ENCODE measurements at regions not wholly inside any gene's neighbourhood (a gene's known extent, or its start where the extent isn't known, plus 50 kb on each side); places are given as distances from the start of the nearest gene placed in this dataset.

DNA sequence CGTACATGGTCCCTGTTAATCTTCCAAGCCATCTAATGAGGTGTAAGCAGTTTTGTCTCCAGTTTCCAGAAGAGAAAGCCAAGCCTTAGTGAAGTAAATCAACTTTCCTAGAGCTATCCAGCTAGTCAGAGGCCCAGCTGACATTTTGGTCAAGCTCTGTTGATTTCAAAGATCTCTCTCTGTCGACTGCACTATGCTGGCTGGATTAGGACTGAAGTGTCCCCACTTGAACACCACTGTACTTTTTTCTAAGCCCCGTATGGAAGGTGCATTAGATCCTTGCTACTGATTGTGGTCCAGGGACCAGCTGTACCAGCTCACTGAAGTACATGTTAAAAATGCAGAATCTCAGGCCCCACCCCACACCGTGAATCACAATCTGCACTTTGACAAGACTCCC lies 176.5 kb upstream of the NAV2 start:
- ATAC-seq (replicated peaks) = no peak
- no peaks in the 10 kb centered on the region for H3K36me3 Mint-ChIP-seq (ENCODE audit: insufficient read depth)

DNA sequence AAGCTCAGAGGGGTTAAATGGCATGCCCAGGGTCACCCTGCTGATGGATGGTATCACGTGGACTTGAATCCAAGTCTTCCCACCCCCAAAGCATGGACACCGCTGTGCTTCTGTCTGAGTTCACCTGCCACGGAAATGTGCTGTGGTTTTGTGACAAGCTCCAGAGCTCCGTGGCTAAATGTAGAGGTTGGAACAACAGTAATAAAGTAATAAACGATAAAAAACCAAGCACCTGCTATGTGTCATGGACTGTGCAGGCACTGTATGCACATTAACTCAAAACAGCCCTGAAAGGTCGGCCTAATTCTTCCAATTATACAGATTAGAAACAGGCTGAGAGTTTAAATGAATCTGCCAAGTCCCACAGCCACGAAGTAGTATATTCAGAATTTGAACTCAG lies 182.1 kb upstream of the NAV2 start:
- H3K27me3 Mint-ChIP-seq = peaks cover 35 to 53% of the 10 kb centered on the region in 2 donors
- H3K27ac Mint-ChIP-seq = no peak overlapping the region
- ATAC-seq (replicated peaks) (no peak), DNase-seq (no peak)
- H3K36me3 Mint-ChIP-seq (ENCODE audit: insufficient read depth) = no peaks in the 10 kb centered on the region
- no peaks in the 10 kb centered on the region for H3K9me3 Mint-ChIP-seq
- H3K4me1 Mint-ChIP-seq (ENCODE audit: low read depth in 2 of 2) = no peaks in the 10 kb centered on the region
- H3K4me3 Mint-ChIP-seq = no peak overlapping the region

More for the DNA sequence above, 176.5 kb upstream of the NAV2 start:
- no peaks in the 10 kb centered on the region for H3K4me1 Mint-ChIP-seq (ENCODE audit: low read depth in 2 of 2)
- no peaks in the 10 kb centered on the region for H3K9me3 Mint-ChIP-seq
- H3K27ac Mint-ChIP-seq = no peak overlapping the region
- DNase-seq = no peak
- no peak overlapping the region for H3K4me3 Mint-ChIP-seq
- H3K27me3 Mint-ChIP-seq = peaks cover 8 to 40% of the 10 kb centered on the region in 2 donors

DNA sequence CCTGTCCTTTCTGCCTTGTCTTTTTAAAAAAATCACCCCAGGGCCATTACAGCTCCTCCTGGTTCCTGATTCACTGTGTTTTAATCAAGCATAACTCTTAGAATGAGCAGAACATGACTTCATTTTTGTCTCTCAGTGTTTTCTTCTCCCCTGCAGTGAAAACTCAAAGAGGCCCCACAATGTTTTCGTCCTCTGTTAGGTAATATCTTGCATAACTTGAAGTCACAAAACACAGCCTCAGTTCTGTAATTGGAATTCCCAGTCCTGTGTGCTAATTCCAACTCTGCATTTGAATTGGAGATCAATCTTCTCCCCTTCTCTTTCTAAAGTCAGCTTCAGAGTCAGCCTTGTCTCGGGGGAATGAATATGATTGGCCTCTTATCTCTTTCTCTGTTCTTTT lies 186.5 kb upstream of the NAV2 start:
- no peaks in the 10 kb centered on the region for H3K9me3 Mint-ChIP-seq

DNA sequence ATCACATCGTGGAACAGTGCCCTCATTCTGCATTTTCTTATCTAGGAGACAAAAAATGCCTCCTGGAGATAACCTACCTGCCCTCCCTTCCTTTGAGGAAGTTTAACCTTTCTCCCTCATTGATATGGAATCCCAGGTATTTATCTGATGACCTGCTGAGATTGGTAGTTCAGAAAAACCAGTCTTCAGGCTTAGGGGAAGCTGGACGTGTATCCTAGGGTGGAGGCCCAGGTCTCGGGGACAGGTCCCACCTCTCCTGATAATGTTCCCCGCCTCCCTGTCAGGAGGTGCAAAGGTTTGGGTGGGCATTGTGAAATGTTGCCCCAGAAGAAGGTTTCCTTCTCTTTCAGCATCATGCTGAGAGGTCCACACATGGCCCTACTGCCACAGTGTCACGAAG lies 186.9 kb upstream of the NAV2 start:
- no peak overlapping the region for H3K4me3 Mint-ChIP-seq
- H3K4me1 Mint-ChIP-seq (ENCODE audit: low read depth in 2 of 2) = no peaks in the 10 kb centered on the region
- H3K27me3 Mint-ChIP-seq = peaks cover 29 to 49% of the 10 kb centered on the region in 2 donors
- H3K27ac Mint-ChIP-seq = no peak overlapping the region
- H3K36me3 Mint-ChIP-seq (ENCODE audit: insufficient read depth) = no peaks in the 10 kb centered on the region
- H3K9me3 Mint-ChIP-seq = no peaks in the 10 kb centered on the region
- no peak for DNase-seq
- ATAC-seq (replicated peaks) = no peak

More for the DNA sequence above, 186.5 kb upstream of the NAV2 start:
- Mint-ChIP-seq H3K36me3 (ENCODE audit: insufficient read depth) (no peaks in the 10 kb centered on the region), H3K4me3 (no peak overlapping the region), H3K27me3 (peaks cover 29 to 45% of the 10 kb centered on the region in 2 donors), H3K4me1 (ENCODE audit: low read depth in 2 of 2) (no peaks in the 10 kb centered on the region), H3K27ac (no peak overlapping the region)
- DNase-seq (no peak), ATAC-seq (replicated peaks) (no peak)

DNA sequence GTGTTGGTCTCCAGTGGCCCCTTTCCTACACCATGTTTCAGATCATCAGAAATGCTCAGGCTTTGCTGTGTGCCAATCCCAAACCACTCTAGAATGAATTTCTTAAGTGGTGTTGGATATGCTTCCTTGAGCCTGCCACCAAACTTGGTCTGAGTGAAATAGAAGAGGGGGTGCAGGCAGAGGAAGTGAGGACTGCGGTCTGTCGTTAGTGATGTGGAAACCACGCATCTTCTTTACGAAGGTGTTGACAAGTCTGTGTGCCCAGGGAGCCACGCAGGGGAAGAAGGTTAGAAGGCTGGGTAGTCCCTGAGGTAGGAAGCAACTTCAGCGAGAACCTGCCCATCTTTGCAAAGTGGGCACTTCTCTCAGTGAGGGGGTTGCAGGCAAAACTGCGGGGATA lies 187.4 kb upstream of the NAV2 start:
- H3K27me3 Mint-ChIP-seq = peaks cover 29 to 53% of the 10 kb centered on the region in 2 donors
- no peaks in the 10 kb centered on the region for H3K9me3 Mint-ChIP-seq
- no peaks in the 10 kb centered on the region for H3K4me1 Mint-ChIP-seq (ENCODE audit: low read depth in 2 of 2)
- ATAC-seq (replicated peaks) (no peak), DNase-seq (no peak)
- H3K27ac Mint-ChIP-seq = no peak overlapping the region
- H3K4me3 Mint-ChIP-seq = no peak overlapping the region
- no peaks in the 10 kb centered on the region for H3K36me3 Mint-ChIP-seq (ENCODE audit: insufficient read depth)

DNA sequence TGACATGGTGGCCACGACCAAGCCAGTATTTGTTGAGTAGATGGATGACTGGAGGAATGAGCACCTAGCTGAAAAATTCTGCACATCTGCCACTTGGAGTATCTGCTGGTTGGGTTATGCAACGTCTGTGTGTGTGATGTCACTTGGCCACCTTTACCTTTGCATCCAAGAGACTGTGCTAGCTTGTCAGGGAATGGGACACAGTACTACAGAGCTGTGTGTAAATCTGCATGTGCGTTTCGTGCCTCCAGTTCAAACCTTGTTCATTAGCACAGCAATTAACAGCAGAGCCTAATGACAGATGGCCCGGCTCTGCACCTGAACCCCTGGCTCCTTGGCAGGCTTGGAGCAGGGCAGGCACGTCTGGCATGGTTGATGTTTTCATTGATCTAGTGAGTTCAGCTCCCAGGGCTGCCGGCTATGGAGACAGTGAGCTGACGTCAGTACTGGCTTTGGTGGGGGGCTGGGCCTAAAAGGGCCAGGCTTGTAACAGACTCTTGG lies 188.4 kb upstream of the NAV2 start:
- H3K4me1 Mint-ChIP-seq (ENCODE audit: low read depth in 2 of 2) = no peaks in the 10 kb centered on the region
- no peaks in the 10 kb centered on the region for H3K9me3 Mint-ChIP-seq
- no peak for DNase-seq

DNA sequence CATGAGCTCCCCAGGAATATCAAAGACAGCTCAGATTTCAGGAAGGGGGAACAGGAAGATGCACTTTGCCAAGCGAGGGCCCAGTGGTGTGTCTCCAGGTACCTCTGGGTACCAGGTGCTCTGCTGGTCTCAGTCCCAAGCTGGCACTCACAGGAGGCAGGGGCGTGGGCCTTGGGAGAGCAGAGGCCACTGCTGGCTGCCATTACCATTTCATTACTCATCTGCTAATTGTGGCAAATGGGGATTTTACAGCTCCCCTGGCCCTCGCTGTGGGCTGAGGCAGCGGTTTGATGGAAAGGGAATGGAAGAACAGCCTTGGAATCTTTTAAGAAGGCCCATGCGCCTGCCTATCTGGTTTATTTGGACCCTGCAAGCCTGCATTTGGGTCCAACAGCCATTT lies 192.0 kb upstream of the NAV2 start:
- no peak overlapping the region for H3K27ac Mint-ChIP-seq
- no peaks in the 10 kb centered on the region for H3K36me3 Mint-ChIP-seq (ENCODE audit: insufficient read depth)

More for the DNA sequence above, 188.4 kb upstream of the NAV2 start:
- ATAC-seq (replicated peaks) = no peak
- H3K36me3 Mint-ChIP-seq (ENCODE audit: insufficient read depth) = no peaks in the 10 kb centered on the region
- peaks cover 30 to 57% of the 10 kb centered on the region in 2 donors for H3K27me3 Mint-ChIP-seq
- H3K27ac Mint-ChIP-seq = no peak overlapping the region
- no peak overlapping the region for H3K4me3 Mint-ChIP-seq

DNA sequence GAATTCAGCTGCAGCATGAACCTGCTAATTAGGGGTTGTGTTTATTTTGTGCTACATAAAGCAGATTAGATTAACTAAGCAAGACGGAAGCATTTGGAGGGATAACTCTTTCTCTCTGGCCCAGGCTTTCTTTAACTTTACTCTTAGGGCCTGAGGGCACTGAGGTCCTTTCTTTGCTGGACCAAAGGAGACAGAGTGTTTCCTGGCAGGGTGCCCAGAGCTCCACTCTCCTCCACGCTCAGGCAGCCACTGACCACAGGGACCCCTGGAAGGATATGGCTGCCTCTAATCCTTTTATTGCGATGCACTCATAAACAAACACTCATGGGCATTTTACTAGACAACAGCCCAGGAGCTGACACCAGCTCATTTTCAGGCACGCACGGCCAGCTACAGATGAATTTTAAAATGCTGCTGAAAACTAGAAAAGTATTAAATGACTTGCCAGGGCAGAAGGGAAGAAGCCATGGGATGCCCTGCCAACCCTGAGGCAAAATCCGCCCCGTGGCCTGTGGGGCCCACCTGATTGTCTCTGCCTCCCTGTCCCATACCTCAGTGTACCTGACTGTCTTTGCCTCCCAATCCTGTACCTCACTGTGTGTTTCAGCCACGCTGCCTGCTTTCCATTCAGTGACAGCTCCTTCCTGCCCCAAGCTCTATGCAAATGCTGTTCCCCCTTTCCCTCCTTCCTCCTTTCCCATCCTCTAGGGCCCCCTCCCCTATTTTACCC lies 192.6 kb upstream of the NAV2 start:
- H3K36me3 Mint-ChIP-seq (ENCODE audit: insufficient read depth) = no peaks in the 10 kb centered on the region

More for the DNA sequence above, 192.0 kb upstream of the NAV2 start:
- no peaks in the 10 kb centered on the region for H3K9me3 Mint-ChIP-seq
- no peak for DNase-seq
- H3K4me1 Mint-ChIP-seq (ENCODE audit: low read depth in 2 of 2) = no peaks in the 10 kb centered on the region
- ATAC-seq (replicated peaks) = no peak
- no peak overlapping the region for H3K4me3 Mint-ChIP-seq
- peaks cover 11 to 63% of the 10 kb centered on the region in 2 donors for H3K27me3 Mint-ChIP-seq

DNA sequence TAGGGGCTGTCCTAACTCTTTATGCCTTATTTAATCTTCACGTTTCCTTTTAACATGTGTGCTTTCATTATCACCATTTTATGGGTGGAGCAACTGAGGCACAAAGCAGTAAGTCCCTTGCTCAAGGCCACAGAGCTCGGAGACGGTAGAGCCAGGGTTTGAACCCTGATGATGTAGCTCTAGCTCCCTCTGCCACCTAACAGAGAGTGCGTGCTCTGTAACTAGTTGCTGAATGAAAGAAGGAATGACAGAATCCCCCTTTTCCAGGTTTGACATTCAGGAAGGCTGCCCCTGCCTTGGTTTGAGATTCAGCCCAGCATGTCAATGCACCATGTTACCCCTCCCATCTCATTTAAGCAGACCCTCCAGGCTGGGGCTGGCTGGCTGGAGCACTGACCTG lies 193.3 kb upstream of the NAV2 start:
- DNase-seq (no peak), ATAC-seq (replicated peaks) (no peak)
- Mint-ChIP-seq H3K4me3 (no peak overlapping the region), H3K27me3 (peaks cover 11 to 66% of the 10 kb centered on the region in 2 donors), H3K27ac (no peak overlapping the region), H3K4me1 (ENCODE audit: low read depth in 2 of 2) (no peaks in the 10 kb centered on the region), H3K9me3 (no peaks in the 10 kb centered on the region), H3K36me3 (ENCODE audit: insufficient read depth) (no peaks in the 10 kb centered on the region)

More for the DNA sequence above, 192.6 kb upstream of the NAV2 start:
- Mint-ChIP-seq H3K4me1 (ENCODE audit: low read depth in 2 of 2) (no peaks in the 10 kb centered on the region), H3K27me3 (peaks cover 11 to 64% of the 10 kb centered on the region in 2 donors), H3K9me3 (no peaks in the 10 kb centered on the region), H3K27ac (no peak overlapping the region), H3K4me3 (no peak overlapping the region)
- DNase-seq (no peak), ATAC-seq (replicated peaks) (no peak)

DNA sequence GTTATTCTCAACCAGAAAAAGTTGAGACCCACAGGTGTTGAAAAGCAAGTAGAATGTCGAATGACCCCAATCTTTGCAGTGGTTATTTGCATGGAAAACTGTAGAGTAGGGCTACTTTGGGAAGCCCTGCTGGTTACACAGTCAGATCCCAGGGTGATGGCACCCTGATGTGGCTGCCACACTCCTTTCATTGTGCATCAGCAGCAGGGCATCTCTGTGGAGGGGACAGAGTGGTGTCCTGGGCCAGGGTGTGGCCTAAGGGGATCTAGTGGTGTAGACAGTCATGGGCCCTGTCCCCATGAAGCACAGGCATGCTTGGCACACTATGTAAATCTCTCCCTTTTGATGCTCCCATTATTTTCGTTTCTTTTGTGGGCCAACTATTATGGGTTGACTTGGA lies 199.4 kb upstream of the NAV2 start:
- Mint-ChIP-seq H3K27me3 (peaks cover 51 to 91% of the 10 kb centered on the region in 2 donors), H3K27ac (no peak overlapping the region), H3K9me3 (no peaks in the 10 kb centered on the region), H3K4me1 (ENCODE audit: low read depth in 2 of 2) (no peaks in the 10 kb centered on the region), H3K4me3 (no peak overlapping the region), H3K36me3 (ENCODE audit: insufficient read depth) (no peaks in the 10 kb centered on the region)
- ATAC-seq (replicated peaks) (no peak), DNase-seq (no peak)

DNA sequence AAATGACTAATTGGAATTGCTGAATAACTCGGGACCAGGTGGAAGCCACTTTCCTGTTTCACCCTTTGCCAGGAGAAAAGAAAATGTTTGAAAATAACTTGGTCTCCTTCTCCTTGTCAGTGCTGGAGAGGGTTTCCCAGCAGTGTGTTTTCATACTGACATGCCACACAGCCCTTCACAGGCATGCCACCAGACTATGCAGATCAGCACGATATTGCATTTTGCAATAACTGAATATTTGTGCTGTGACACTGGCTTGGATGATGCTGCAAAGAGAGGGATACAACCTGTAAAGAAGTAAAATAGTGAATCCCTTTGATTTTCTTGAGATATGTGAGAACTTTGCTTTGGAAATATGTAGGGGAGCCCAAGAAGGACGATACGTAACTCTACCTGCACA lies 200.0 kb upstream of the NAV2 start:
- ATAC-seq (replicated peaks) = no peak
- H3K4me1 Mint-ChIP-seq (ENCODE audit: low read depth in 2 of 2) = no peaks in the 10 kb centered on the region

DNA sequence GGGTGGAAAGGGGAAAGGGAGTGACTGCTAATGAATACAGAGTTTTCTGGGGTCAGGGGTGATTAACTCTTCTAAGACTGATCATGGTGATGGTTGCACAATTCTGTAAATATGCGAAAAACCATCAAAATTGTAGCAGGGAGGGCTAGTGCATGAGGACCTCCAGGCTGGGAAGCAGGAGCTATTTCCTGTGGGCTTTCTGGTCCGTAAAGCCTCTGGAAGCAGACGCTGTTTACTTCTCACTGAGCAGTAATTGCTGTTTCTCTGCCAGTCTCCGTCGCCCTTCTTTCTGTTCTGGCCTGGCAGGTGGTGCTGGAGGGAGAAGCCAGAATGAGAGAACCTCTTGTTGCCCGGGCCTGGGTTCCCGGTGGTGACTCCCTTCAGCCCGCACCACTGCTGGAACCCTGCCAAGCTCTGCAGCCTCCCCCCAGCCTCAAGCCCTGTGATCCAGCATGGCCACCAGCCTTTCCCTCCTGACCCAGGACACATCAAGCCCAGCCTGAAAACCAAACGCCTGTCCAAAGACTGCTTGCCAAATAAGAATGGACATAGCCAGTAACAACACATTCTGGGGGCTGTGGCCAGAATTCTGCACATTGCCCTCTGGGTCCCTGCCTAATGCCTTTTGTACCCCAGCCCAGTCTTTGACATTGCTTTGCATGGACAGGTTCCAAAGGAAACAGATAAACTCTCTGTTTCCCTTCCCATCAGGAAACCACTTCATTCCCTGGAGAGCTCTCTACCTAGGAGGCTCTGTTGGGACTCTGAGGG lies 201.0 kb upstream of the NAV2 start:
- H3K9me3 Mint-ChIP-seq = no peaks in the 10 kb centered on the region
- DNase-seq (no peak), ATAC-seq (replicated peaks) (no peak)
- no peak overlapping the region for H3K27ac Mint-ChIP-seq
- no peaks in the 10 kb centered on the region for H3K4me1 Mint-ChIP-seq (ENCODE audit: low read depth in 2 of 2)
- H3K4me3 Mint-ChIP-seq = no peak overlapping the region
- H3K36me3 Mint-ChIP-seq (ENCODE audit: insufficient read depth) = no peaks in the 10 kb centered on the region
- peaks cover 52 to 77% of the 10 kb centered on the region in 2 donors for H3K27me3 Mint-ChIP-seq

More for the DNA sequence above, 200.0 kb upstream of the NAV2 start:
- Mint-ChIP-seq H3K9me3 (no peaks in the 10 kb centered on the region), H3K36me3 (ENCODE audit: insufficient read depth) (no peaks in the 10 kb centered on the region), H3K4me3 (no peak overlapping the region), H3K27ac (no peak overlapping the region), H3K27me3 (peaks cover 53 to 87% of the 10 kb centered on the region in 2 donors)
- DNase-seq = no peak

DNA sequence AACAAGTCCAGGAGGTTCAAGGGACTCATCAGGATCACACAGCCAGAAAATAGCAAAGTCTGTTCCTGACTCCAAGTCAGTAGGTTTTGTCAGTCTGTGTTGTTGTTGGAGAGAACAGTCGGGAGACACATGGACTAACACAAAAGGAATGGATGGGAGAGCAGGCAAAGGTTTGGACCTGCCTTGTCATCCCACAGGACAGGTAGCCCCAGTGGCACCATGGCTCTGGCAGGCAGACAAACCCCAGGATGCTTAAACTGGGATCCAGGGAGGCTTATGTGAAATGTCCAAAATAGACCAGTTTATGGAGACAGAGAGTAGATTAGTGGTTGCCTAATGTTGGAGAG lies 201.6 kb upstream of the NAV2 start:
- Mint-ChIP-seq H3K27me3 (peaks cover 47 to 76% of the 10 kb centered on the region in 2 donors), H3K9me3 (no peaks in the 10 kb centered on the region), H3K27ac (no peak overlapping the region), H3K4me1 (ENCODE audit: low read depth in 2 of 2) (no peaks in the 10 kb centered on the region), H3K4me3 (no peak overlapping the region), H3K36me3 (ENCODE audit: insufficient read depth) (no peaks in the 10 kb centered on the region)
- no peak for ATAC-seq (replicated peaks)
- DNase-seq = no peak

DNA sequence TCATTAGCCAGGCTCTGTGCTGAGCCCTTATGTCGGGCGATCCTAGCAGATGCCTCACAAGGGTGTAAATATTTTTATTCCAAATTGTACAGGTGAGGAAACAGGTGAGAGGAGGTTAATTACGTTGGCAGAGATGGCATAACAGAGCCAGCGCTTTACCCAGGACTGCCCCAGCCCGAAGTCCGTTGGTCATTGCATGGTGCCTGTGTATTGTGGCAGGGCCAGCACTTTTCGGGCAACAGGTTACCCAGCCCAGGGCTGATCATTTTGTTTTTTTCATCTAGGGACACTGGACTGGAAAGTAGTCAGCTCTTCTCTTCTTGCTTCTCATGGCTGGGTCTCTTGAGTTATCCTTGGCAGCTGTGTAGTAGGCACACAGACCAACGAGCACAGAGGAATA lies 202.2 kb upstream of the NAV2 start:
- no peak for ATAC-seq (replicated peaks)
- H3K4me1 Mint-ChIP-seq (ENCODE audit: low read depth in 2 of 2) = no peaks in the 10 kb centered on the region
- no peak overlapping the region for H3K27ac Mint-ChIP-seq
- H3K9me3 Mint-ChIP-seq = no peaks in the 10 kb centered on the region
- H3K4me3 Mint-ChIP-seq = no peak overlapping the region
- no peak for DNase-seq
- peaks cover 53 to 76% of the 10 kb centered on the region in 2 donors for H3K27me3 Mint-ChIP-seq
- H3K36me3 Mint-ChIP-seq (ENCODE audit: insufficient read depth) = no peaks in the 10 kb centered on the region

Data from effector memory CD8-positive, alpha-beta T cell (primary cell).